H1 (cell line): ENCODE measurements at regions not wholly inside any gene's neighbourhood (a gene's known extent, or its start where the extent isn't known, plus 50 kb on each side); places are given as distances from the start of the nearest gene placed in this dataset.

Experiments
- CTCF ChIA-PET: fragments of 300-600 bp; sonication (Branson Sonifier 250); formaldehyde crosslinking; loops from one replicate; lab custom pipeline; 2021; ENCODE audit not compliant: partially characterized antibody; lab: Charles Lee
- POLR2A ChIA-PET: fragments of 300-600 bp; sonication (Branson Sonifier 250); formaldehyde crosslinking; loops from one replicate; lab custom pipeline; 2021; ENCODE audit warnings: inconsistent platforms; ENCODE audit not compliant: partially characterized antibody; lab: Charles Lee
- DNase-seq, 2 experiments: peaks; one replicate each; pipeline versions ENCODE4 v3.0.0 to v3.0.0-alpha.2; 2010 to 2022; ENCODE audit warnings: low spot score in 2 of 2, low read depth in 1 of 2, mixed read lengths in 1 of 2
- FAIRE-seq: peaks from 2 replicates; lab custom pipeline; 2011; peaks lifted over from hg19 to GRCh38; lab: Jason Lieb, UNC
- H2AFZ ChIP-seq: 2 replicates; pipeline ENCODE4 v1.8.1; 2012; ENCODE audit warnings: low read length, inconsistent platforms
- H2AK5ac ChIP-seq: 2 replicates; pipeline ENCODE4 v1.6.1; 2013; ENCODE audit warnings: low read depth, low read length
- H2BK120ac ChIP-seq: replicated peaks from 2 replicates; pipeline ENCODE3; 2013; ENCODE audit warnings: low read depth, low read length, inconsistent platforms
- H2BK12ac ChIP-seq: 2 replicates; pipeline ENCODE4 v1.6.1; 2013; ENCODE audit warnings: low read depth, low read length
- H2BK15ac ChIP-seq: 2 replicates; pipeline ENCODE4 v1.6.1; 2013; ENCODE audit warnings: low read length
- H2BK20ac ChIP-seq: 2 replicates; pipeline ENCODE4 v1.6.1; 2013; ENCODE audit warnings: low read length
- H2BK5ac ChIP-seq: 2 replicates; pipeline ENCODE4 v1.6.1; 2013; ENCODE audit warnings: low read depth, low read length
- H3K14ac ChIP-seq: 2 replicates; pipeline ENCODE4 v1.6.1; 2013; ENCODE audit warnings: inconsistent platforms; ENCODE audit not compliant: insufficient read length
- H3K18ac ChIP-seq: 2 replicates; pipeline ENCODE4 v1.6.1; 2013; ENCODE audit warnings: low read length; ENCODE audit errors: extremely low read depth
- H3K23ac ChIP-seq: 2 replicates; pipeline ENCODE4 v1.6.1; 2013; ENCODE audit warnings: inconsistent platforms; ENCODE audit not compliant: insufficient read length
- H3K23me2 ChIP-seq: 2 replicates; pipeline ENCODE4 v1.6.1; 2013; ENCODE audit warnings: low read depth, low read length
- H3K27ac ChIP-seq: 2 replicates; pipeline ENCODE4 v1.6.1; 2011; ENCODE audit warnings: low read depth, low read length, inconsistent platforms
- H3K27me3 ChIP-seq, 4 experiments: replicated peaks in 1 of 4; 1 replicate in 1 of 4; 2 replicates in 3 of 4; pipeline versions ENCODE4 v1.6.1 to v1.8.1; 2011 to 2013; ENCODE audit warnings: low read length in 3 of 4, mild to moderate bottlenecking in 3 of 4, inconsistent platforms in 2 of 4, mixed read lengths in 2 of 4, moderate library complexity in 1 of 4; ENCODE audit not compliant: control insufficient read depth in 3 of 4, insufficient read depth in 3 of 4; ENCODE audit errors: extremely low read depth in 1 of 4
- H3K36me3 ChIP-seq, 4 experiments: 2 replicates each; pipeline versions ENCODE4 v1.6.1 to v1.8.1; 2011 to 2013; ENCODE audit warnings: mild to moderate bottlenecking in 4 of 4, low read length in 3 of 4, moderate library complexity in 2 of 4, control low read depth in 1 of 4, inconsistent platforms in 1 of 4; ENCODE audit not compliant: insufficient read depth in 4 of 4, control insufficient read depth in 2 of 4
- H3K4ac ChIP-seq: replicated peaks from 2 replicates; pipeline ENCODE3; 2013; ENCODE audit warnings: low read length, low read depth, mixed read lengths, inconsistent platforms; ENCODE audit not compliant: insufficient read length
- H3K4me1 ChIP-seq, 4 experiments: replicated peaks in 1 of 4; 1 replicate in 1 of 4; 2 replicates in 3 of 4; pipeline versions ENCODE4 v1.6.1 to v1.8.1; 2011 to 2013; ENCODE audit warnings: low read length in 3 of 4, inconsistent platforms in 2 of 4, mixed read lengths in 1 of 4; ENCODE audit not compliant: insufficient read depth in 4 of 4, control insufficient read depth in 3 of 4
- H3K4me2 ChIP-seq, 2 experiments: 2 replicates each; pipeline versions ENCODE4 v1.6.1 to v1.8.1; 2011 to 2013; ENCODE audit warnings: low read depth in 2 of 2, low read length in 2 of 2, control low read depth in 1 of 2, inconsistent platforms in 1 of 2, mild to moderate bottlenecking in 1 of 2; ENCODE audit not compliant: insufficient read depth in 1 of 2
- H3K4me3 ChIP-seq, 4 experiments: fragments of 200-600, 300-600 bp in 1 of 4; sonication (generic), shearing (Covaris generic), sonication (Bioruptor Twin) in 1 of 4; 2 replicates each; pipeline versions ENCODE4 v1.5.1 to v1.8.1; 2011 to 2016; ENCODE audit warnings: low read length in 4 of 4, low read depth in 3 of 4, control low read depth in 2 of 4, inconsistent platforms in 2 of 4, mild to moderate bottlenecking in 2 of 4, mixed read lengths in 1 of 4, moderate library complexity in 1 of 4; ENCODE audit not compliant: insufficient read depth in 2 of 4; ENCODE audit errors: extremely low read depth in 1 of 4
- H3K56ac ChIP-seq: replicated peaks from 2 replicates; pipeline ENCODE3; 2013; ENCODE audit warnings: low read depth, mild to moderate bottlenecking, mixed read lengths, low read length, inconsistent platforms; ENCODE audit not compliant: insufficient read length
- H3K79me1 ChIP-seq: 2 replicates; pipeline ENCODE4 v1.6.1; 2013; ENCODE audit warnings: low read depth, low read length, control low read depth
- H3K79me2 ChIP-seq, 2 experiments: 2 replicates each; pipeline versions ENCODE4 v1.6.1 to v1.8.1; 2012 to 2013; ENCODE audit warnings: low read length in 2 of 2, mild to moderate bottlenecking in 2 of 2, inconsistent platforms in 1 of 2; ENCODE audit not compliant: insufficient read depth in 2 of 2, control insufficient read depth in 1 of 2
- H3K9ac ChIP-seq, 4 experiments: replicated peaks in 1 of 4; 1 replicate in 1 of 4; 2 replicates in 3 of 4; pipeline versions ENCODE4 v1.6.1 to v1.8.1; 2011 to 2013; ENCODE audit warnings: low read depth in 3 of 4, low read length in 3 of 4, control low read depth in 2 of 4, mild to moderate bottlenecking in 2 of 4, moderate library complexity in 2 of 4, inconsistent platforms in 1 of 4; ENCODE audit errors: extremely low read depth in 1 of 4
- H3K9me3 ChIP-seq, 2 experiments: 2 replicates each; pipeline versions ENCODE4 v1.6.1 to v1.8.1; 2012 to 2013; ENCODE audit warnings: mild to moderate bottlenecking in 2 of 2, moderate library complexity in 2 of 2, control low read depth in 1 of 2, inconsistent platforms in 1 of 2, low read depth in 1 of 2, low read length in 1 of 2, mixed read lengths in 1 of 2; ENCODE audit not compliant: insufficient read depth in 2 of 2
- H4K20me1 ChIP-seq, 2 experiments: replicated peaks in 1 of 2; 2 replicates each; pipeline versions ENCODE3 to v1.8.1; 2011 to 2013; ENCODE audit warnings: inconsistent platforms in 2 of 2, low read length in 2 of 2, mild to moderate bottlenecking in 1 of 2; ENCODE audit not compliant: insufficient read depth in 2 of 2, control insufficient read depth in 1 of 2
- H4K5ac ChIP-seq: 2 replicates; pipeline ENCODE4 v1.6.1; 2013; ENCODE audit warnings: low read length, low read depth, mixed read lengths, inconsistent platforms; ENCODE audit not compliant: insufficient read length
- H4K8ac ChIP-seq: 2 replicates; pipeline ENCODE4 v1.8.0; 2013; ENCODE audit warnings: mild to moderate bottlenecking, moderate library complexity, low read length, inconsistent platforms; ENCODE audit not compliant: insufficient read depth; ENCODE audit errors: extremely low read depth
- H4K91ac ChIP-seq: replicated peaks from 2 replicates; pipeline ENCODE3; 2013; ENCODE audit warnings: low read length, mixed read lengths, inconsistent platforms; ENCODE audit not compliant: insufficient read length
- RAD21 ChIP-seq, 2 experiments: IDR thresholded peaks in 1 of 2; conservative IDR thresholded peaks in 1 of 2; 2 replicates each; pipeline ENCODE4 v1.6.1; 2011; ENCODE audit warnings: low read depth in 2 of 2, low read length in 2 of 2, improper control_type of control experiment in 1 of 2, inconsistent platforms in 1 of 2, mild to moderate bottlenecking in 1 of 2, moderate library complexity in 1 of 2
- ZNF274 ChIP-seq: IDR thresholded peaks from 2 replicates; pipeline ENCODE4 v1.7.0; 2012; ENCODE audit warnings: low read length, borderline replicate concordance; ENCODE audit errors: extremely low read depth
- WGBS, 2 experiments: shearing (Covaris generic) in 1 of 2; methylation state at CpG; one replicate each; pipeline versions ENCODE4 v1.1.6 to v1.1.7; 2013 to 2015; ENCODE audit warnings: low lambda C conversion rate in 2 of 2, mixed read lengths in 2 of 2, inconsistent platforms in 1 of 2, low coverage in 1 of 2, missing lambda C conversion rate in 1 of 2; ENCODE audit not compliant: insufficient replicate concordance in 2 of 2, insufficient coverage in 1 of 2, insufficient read length in 1 of 2; ENCODE audit errors: extremely low coverage in 1 of 2, missing lambda C conversion rate in 1 of 2; 5-methylcytosine and 5-hydroxymethylcytosine counted together
- TF ChIP-seq, protein P1 (sequence below), 3 experiments: IDR thresholded peaks; 1 replicate in 2 of 3; 2 replicates in 1 of 3; pipeline versions ENCODE4 v1.5.1 to v1.6.1; 2011; ENCODE audit warnings: low read length in 3 of 3, mild to moderate bottlenecking in 3 of 3, inconsistent platforms in 2 of 3, low read depth in 1 of 3, moderate library complexity in 1 of 3; ENCODE audit not compliant: insufficient read depth in 1 of 3; ENCODE audit errors: control extremely low read depth in 1 of 3

DNA sequence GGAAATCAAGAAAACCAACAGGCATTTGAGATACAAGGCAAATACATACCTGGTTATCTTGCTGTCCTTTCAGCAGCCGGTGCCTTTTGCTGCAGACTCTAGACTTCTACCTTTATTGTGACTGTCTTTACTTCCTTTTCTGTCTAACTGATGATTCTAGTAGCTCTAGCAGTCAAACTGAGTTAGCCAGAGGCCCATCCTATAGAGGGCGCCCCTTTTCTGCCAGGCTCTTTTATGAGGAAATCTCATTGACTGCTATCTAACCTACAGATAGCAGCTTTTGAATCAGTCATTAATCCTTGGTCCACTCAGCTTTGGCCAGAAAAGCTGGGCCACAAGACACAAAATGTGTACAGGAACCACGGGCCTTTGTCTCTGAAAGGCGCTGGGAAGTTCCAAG is 87.5 kb upstream of the WSB1 start:
- Histone ChIP-seq H2BK15ac (no peak overlapping the region), H2AFZ (no peak overlapping the region), H3K4ac (no peak overlapping the region), H3K9ac (no peak overlapping the region), H3K23ac (no peak overlapping the region), H2AK5ac (no peak overlapping the region), H4K20me1 (no peaks in the 10 kb centered on the region), H3K36me3 (no peaks in the 10 kb centered on the region), H2BK120ac (no peak overlapping the region), H4K5ac (no peak overlapping the region), H2BK5ac (no peak overlapping the region), H4K8ac (no peak overlapping the region), H3K4me1 (no peaks in the 10 kb centered on the region), H3K9me3 (peaks cover 20 to 36% of the 10 kb centered on the region in 2 experiments), H2BK20ac (no peak overlapping the region), H3K14ac (no peak overlapping the region), H3K56ac (no peak overlapping the region), H3K4me2 (no peak overlapping the region), H3K18ac (no peak overlapping the region), H4K91ac (no peak overlapping the region), H3K23me2 (no peaks in the 10 kb centered on the region), H3K27me3 (no peaks in the 10 kb centered on the region), H3K4me3 (no peak overlapping the region), H2BK12ac (no peak overlapping the region), H3K79me1 (no peaks in the 10 kb centered on the region), H3K79me2 (no peaks in the 10 kb centered on the region)
- ChIA-PET POLR2A (no interaction called here), CTCF (interaction anchor here (1.3 to 2.2 kb wide), 2 partner anchors 10 to 30 kb away, joined by 3 to 8 read pairs; no protein-coding TSS in a partner anchor)
- FAIRE-seq (no peak), DNase-seq (no peak)
- 57% methylated on average over 4 of the region's 4 CpGs; no CpG with 5 or more reads in 1 of the 2 experiments for WGBS, 2 experiments
- TF ChIP-seq, protein P1, sequence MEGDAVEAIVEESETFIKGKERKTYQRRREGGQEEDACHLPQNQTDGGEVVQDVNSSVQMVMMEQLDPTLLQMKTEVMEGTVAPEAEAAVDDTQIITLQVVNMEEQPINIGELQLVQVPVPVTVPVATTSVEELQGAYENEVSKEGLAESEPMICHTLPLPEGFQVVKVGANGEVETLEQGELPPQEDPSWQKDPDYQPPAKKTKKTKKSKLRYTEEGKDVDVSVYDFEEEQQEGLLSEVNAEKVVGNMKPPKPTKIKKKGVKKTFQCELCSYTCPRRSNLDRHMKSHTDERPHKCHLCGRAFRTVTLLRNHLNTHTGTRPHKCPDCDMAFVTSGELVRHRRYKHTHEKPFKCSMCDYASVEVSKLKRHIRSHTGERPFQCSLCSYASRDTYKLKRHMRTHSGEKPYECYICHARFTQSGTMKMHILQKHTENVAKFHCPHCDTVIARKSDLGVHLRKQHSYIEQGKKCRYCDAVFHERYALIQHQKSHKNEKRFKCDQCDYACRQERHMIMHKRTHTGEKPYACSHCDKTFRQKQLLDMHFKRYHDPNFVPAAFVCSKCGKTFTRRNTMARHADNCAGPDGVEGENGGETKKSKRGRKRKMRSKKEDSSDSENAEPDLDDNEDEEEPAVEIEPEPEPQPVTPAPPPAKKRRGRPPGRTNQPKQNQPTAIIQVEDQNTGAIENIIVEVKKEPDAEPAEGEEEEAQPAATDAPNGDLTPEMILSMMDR (IDR thresholded peaks at IDR 0.05; ENCODE audit: control extremely low read depth in 1 of 3, insufficient read depth in 1 of 3, low read depth in 1 of 3, low read length in 3 of 3) = peak in 2 of 3 experiments; percentile 8 to 20; a peak in 1 of 4 replicates
- no peak for TF ChIP-seq ZNF274
- TF ChIP-seq RAD21 (IDR thresholded peaks at IDR 0.05 in 1 of 2, conservative IDR thresholded peaks at IDR 0.05 in 1 of 2; ENCODE audit: low read depth in 2 of 2, low read length in 2 of 2) = peak; percentile 13; a peak in 2 of 4 replicates
- TF ChIP-seq, all 59 proteins: peak for 2
- H3K27ac ChIP-seq = no peak overlapping the region
